H9 (cell line): ENCODE measurements at regions not wholly inside any gene's neighbourhood (a gene's known extent, or its start where the extent isn't known, plus 50 kb on each side); places are given as distances from the start of the nearest gene placed in this dataset.

Source experiments
- DNase-seq: peaks from one replicate; pipeline ENCODE4 v3.0.0-alpha.2; 2017
- H2AFZ ChIP-seq: one replicate; pipeline ENCODE4 v1.6.1; 2013; ENCODE audit warnings: mild to moderate bottlenecking, low read length, control low read depth, moderate library complexity
- H2AK5ac ChIP-seq: 2 replicates; pipeline ENCODE4 v1.6.1; 2013; ENCODE audit warnings: low read length, control low read depth, mixed read lengths; ENCODE audit not compliant: insufficient read length
- H2BK120ac ChIP-seq: one replicate; pipeline ENCODE4 v1.6.1; 2013; ENCODE audit warnings: low read depth, mild to moderate bottlenecking, low read length, control low read depth, inconsistent platforms; ENCODE audit not compliant: poor library complexity, severe bottlenecking
- H2BK12ac ChIP-seq: 2 replicates; pipeline ENCODE4 v1.6.1; 2013; ENCODE audit warnings: low read length, control low read depth, mixed read lengths, low read depth; ENCODE audit not compliant: insufficient read length
- H2BK15ac ChIP-seq: 2 replicates; pipeline ENCODE4 v1.6.1; 2013; ENCODE audit warnings: low read depth, low read length, control low read depth
- H2BK20ac ChIP-seq: one replicate; pipeline ENCODE4 v1.6.1; 2013; ENCODE audit warnings: low read depth, mild to moderate bottlenecking, low read length, control low read depth, inconsistent platforms; ENCODE audit not compliant: poor library complexity, severe bottlenecking
- H2BK5ac ChIP-seq: 2 replicates; pipeline ENCODE4 v1.6.1; 2013; ENCODE audit warnings: low read length, control low read depth, mixed read lengths; ENCODE audit not compliant: insufficient read length
- H3K14ac ChIP-seq: 2 replicates; pipeline ENCODE4 v1.6.1; 2013; ENCODE audit warnings: low read length, control low read depth; ENCODE audit not compliant: insufficient read depth
- H3K18ac ChIP-seq: 2 replicates; pipeline ENCODE4 v1.6.1; 2013; ENCODE audit warnings: low read depth, mild to moderate bottlenecking, mixed read lengths, low read length, control low read depth; ENCODE audit not compliant: insufficient read length
- H3K23ac ChIP-seq: 2 replicates; pipeline ENCODE4 v1.6.1; 2013; ENCODE audit warnings: low read length, control low read depth, mixed read lengths, low read depth; ENCODE audit not compliant: insufficient read length
- H3K23me2 ChIP-seq: 2 replicates; pipeline ENCODE4 v1.6.1; 2013; ENCODE audit warnings: low read depth, mild to moderate bottlenecking, mixed read lengths, low read length, control low read depth; ENCODE audit not compliant: insufficient read length, poor library complexity, severe bottlenecking
- H3K27ac ChIP-seq: 2 replicates; pipeline ENCODE4 v1.5.1; 2013; ENCODE audit warnings: low read length, control low read depth, mixed read lengths, low read depth; ENCODE audit not compliant: insufficient read length
- H3K27me3 ChIP-seq: 2 replicates; pipeline ENCODE4 v1.6.1; 2013; ENCODE audit warnings: low read length, control low read depth, inconsistent platforms; ENCODE audit not compliant: insufficient read depth
- H3K4ac ChIP-seq: 2 replicates; pipeline ENCODE4 v1.6.1; 2013; ENCODE audit warnings: low read depth, mild to moderate bottlenecking, control low read depth, inconsistent platforms, low read length, moderate library complexity
- H3K4me1 ChIP-seq: 2 replicates; pipeline ENCODE4 v1.6.1; 2013; ENCODE audit warnings: low read length, control low read depth, inconsistent platforms; ENCODE audit not compliant: insufficient read depth
- H3K4me2 ChIP-seq: 2 replicates; pipeline ENCODE4 v1.6.1; 2013; ENCODE audit warnings: low read length, control low read depth, mixed read lengths; ENCODE audit not compliant: insufficient read length, insufficient read depth
- H3K56ac ChIP-seq: 2 replicates; pipeline ENCODE4 v1.6.1; 2013; ENCODE audit warnings: low read depth, mild to moderate bottlenecking, mixed read lengths, low read length, control low read depth; ENCODE audit not compliant: insufficient read length
- H3K79me1 ChIP-seq: 2 replicates; pipeline ENCODE4 v1.6.1; 2013; ENCODE audit warnings: low read depth, mild to moderate bottlenecking, moderate library complexity, low read length, control low read depth, inconsistent platforms; ENCODE audit not compliant: insufficient read depth, poor library complexity, severe bottlenecking
- H3K79me2 ChIP-seq: 2 replicates; pipeline ENCODE4 v1.6.1; 2013; ENCODE audit warnings: low read length, control low read depth, inconsistent platforms; ENCODE audit not compliant: insufficient read depth
- H3K9ac ChIP-seq: 2 replicates; pipeline ENCODE4 v1.6.1; 2013; ENCODE audit warnings: low read length, control low read depth, mixed read lengths; ENCODE audit not compliant: insufficient read length; ENCODE audit errors: extremely low read depth
- H3K9me3 ChIP-seq: one replicate; pipeline ENCODE4 v1.6.1; 2013; ENCODE audit warnings: low read depth, low read length, inconsistent platforms; ENCODE audit not compliant: control insufficient read depth
- H3T11ph ChIP-seq: one replicate; pipeline ENCODE4 v1.6.1; 2013; ENCODE audit warnings: mild to moderate bottlenecking, low read length, control low read depth, inconsistent platforms
- H4K20me1 ChIP-seq: one replicate; pipeline ENCODE4 v1.6.1; 2013; ENCODE audit not compliant: control insufficient read depth, insufficient read length, insufficient read depth
- H4K5ac ChIP-seq: 2 replicates; pipeline ENCODE4 v1.6.1; 2013; ENCODE audit warnings: low read depth, mild to moderate bottlenecking, mixed read lengths, low read length, control low read depth; ENCODE audit not compliant: insufficient read length
- H4K8ac ChIP-seq: replicated peaks from 2 replicates; pipeline ENCODE4 v1.6.1; 2013; ENCODE audit warnings: low read length, control low read depth, mixed read lengths, low read depth; ENCODE audit not compliant: insufficient read length
- H4K91ac ChIP-seq: 2 replicates; pipeline ENCODE4 v1.6.1; 2013; ENCODE audit warnings: low read depth, mild to moderate bottlenecking, moderate library complexity, mixed read lengths, low read length, control low read depth; ENCODE audit not compliant: insufficient read length
- H3K27ac Mint-ChIP-seq, 3 experiments: 2 replicates in 2 of 3; 3 replicates in 1 of 3; pipeline ENCODE4 v1.8.0; 2020 to 2021; ENCODE audit warnings: mixed read lengths in 3 of 3, mild to moderate bottlenecking in 1 of 3, moderate library complexity in 1 of 3
- H3K27me3 Mint-ChIP-seq: 2 replicates; pipeline ENCODE4 v1.8.0; 2021; ENCODE audit warnings: low read depth, mild to moderate bottlenecking, moderate library complexity, mixed read lengths
- H3K36me3 Mint-ChIP-seq, 3 experiments: 2 replicates in 2 of 3; 3 replicates in 1 of 3; pipeline ENCODE4 v1.8.0; 2020 to 2021; ENCODE audit warnings: low read depth in 3 of 3, mixed read lengths in 3 of 3; ENCODE audit not compliant: insufficient read depth in 1 of 3
- H3K4me1 Mint-ChIP-seq, 2 experiments: 2 replicates each; pipeline ENCODE4 v1.8.0; 2020; ENCODE audit warnings: mixed read lengths in 2 of 2
- H3K4me3 Mint-ChIP-seq, 2 experiments: 2 replicates in 1 of 2; 3 replicates in 1 of 2; pipeline ENCODE4 v1.8.0; 2020 to 2021; ENCODE audit warnings: mild to moderate bottlenecking in 2 of 2, mixed read lengths in 2 of 2, moderate library complexity in 1 of 2
- H3K9me3 Mint-ChIP-seq, 2 experiments: 2 replicates in 1 of 2; 3 replicates in 1 of 2; pipeline ENCODE4 v1.8.0; 2020; ENCODE audit warnings: mild to moderate bottlenecking in 2 of 2, mixed read lengths in 2 of 2, moderate library complexity in 1 of 2
- WGBS: extraction: QIAGEN DNeasy Blood & Tissue Kit; methylation state at CpG from one replicate; pipeline ENCODE4 v1.1.7; 2013; ENCODE audit warnings: missing lambda C conversion rate, low lambda C conversion rate, mixed read lengths; ENCODE audit not compliant: insufficient read length; ENCODE audit errors: extremely low coverage; 5-methylcytosine and 5-hydroxymethylcytosine counted together
- TF ChIP-seq, protein P1 (sequence below): fragments of 200-600 bp; sonication (generic); conservative IDR thresholded peaks from 3 replicates; pipeline ENCODE4 v1.8.0; 2021; ENCODE audit warnings: antibody characterized with exemption, mild to moderate bottlenecking

DNA sequence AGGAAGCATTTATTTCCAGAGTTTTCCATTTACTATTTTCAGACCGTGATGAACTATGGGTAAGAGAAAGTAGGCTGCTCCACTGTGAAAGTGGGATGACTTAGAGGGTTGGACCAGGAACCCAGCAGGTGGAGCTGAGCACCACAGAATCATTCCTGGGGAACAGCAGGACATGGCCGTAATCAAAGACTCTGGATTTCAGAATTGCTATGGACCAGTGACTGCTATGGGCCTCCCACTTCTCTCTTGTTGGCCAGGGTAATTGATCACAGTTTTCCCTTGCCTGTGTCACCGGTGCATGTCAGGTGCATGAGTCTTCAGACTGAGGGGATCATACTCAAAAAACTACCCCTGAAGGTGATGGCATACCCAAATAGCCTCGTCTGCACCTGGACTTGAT is 90.6 kb upstream of the GPC1 start:
- Histone ChIP-seq H2BK120ac (no peak overlapping the region), H3K9ac (no peak overlapping the region), H3K23me2 (no peaks in the 10 kb centered on the region), H3K79me2 (no peaks in the 10 kb centered on the region), H3K4ac (no peak overlapping the region), H3K79me1 (no peaks in the 10 kb centered on the region), H3K56ac (no peak overlapping the region), H2BK20ac (no peak overlapping the region), H3K27me3 (no peaks in the 10 kb centered on the region), H3K4me1 (no peaks in the 10 kb centered on the region), H3K4me2 (no peak overlapping the region), H2BK12ac (no peak overlapping the region), H3K9me3 (no peaks in the 10 kb centered on the region), H2AK5ac (no peak overlapping the region), H3K23ac (no peak overlapping the region), H3K14ac (no peak overlapping the region), H3K27ac (no peak overlapping the region), H2BK5ac (no peak overlapping the region), H4K8ac (no peak overlapping the region), H3T11ph (no peak overlapping the region), H3K18ac (no peak overlapping the region), H4K5ac (no peak overlapping the region), H4K91ac (no peak overlapping the region), H4K20me1 (no peaks in the 10 kb centered on the region), H2AFZ (no peak overlapping the region), H2BK15ac (no peak overlapping the region)
- TF ChIP-seq, protein P1, sequence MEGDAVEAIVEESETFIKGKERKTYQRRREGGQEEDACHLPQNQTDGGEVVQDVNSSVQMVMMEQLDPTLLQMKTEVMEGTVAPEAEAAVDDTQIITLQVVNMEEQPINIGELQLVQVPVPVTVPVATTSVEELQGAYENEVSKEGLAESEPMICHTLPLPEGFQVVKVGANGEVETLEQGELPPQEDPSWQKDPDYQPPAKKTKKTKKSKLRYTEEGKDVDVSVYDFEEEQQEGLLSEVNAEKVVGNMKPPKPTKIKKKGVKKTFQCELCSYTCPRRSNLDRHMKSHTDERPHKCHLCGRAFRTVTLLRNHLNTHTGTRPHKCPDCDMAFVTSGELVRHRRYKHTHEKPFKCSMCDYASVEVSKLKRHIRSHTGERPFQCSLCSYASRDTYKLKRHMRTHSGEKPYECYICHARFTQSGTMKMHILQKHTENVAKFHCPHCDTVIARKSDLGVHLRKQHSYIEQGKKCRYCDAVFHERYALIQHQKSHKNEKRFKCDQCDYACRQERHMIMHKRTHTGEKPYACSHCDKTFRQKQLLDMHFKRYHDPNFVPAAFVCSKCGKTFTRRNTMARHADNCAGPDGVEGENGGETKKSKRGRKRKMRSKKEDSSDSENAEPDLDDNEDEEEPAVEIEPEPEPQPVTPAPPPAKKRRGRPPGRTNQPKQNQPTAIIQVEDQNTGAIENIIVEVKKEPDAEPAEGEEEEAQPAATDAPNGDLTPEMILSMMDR = no peak
- Mint-ChIP-seq H3K27ac (no peak overlapping the region), H3K9me3 (peaks cover 15 to 17% of the 10 kb centered on the region in 2 experiments), H3K27me3 (peaks cover 7% of the 10 kb centered on the region), H3K36me3 (no peaks in the 10 kb centered on the region; a peak in 3 of 7 replicates), H3K4me1 (no peaks in the 10 kb centered on the region), H3K4me3 (no peak overlapping the region)
- DNase-seq = no peak
- WGBS = no CpG with 5 or more reads among the region's 4 CpGs
